ENCODE measurements at regions not wholly inside any gene's neighbourhood (a gene's known extent, or its start where the extent isn't known, plus 50 kb on each side); places are given as distances from the start of the nearest gene placed in this dataset.

DNA sequence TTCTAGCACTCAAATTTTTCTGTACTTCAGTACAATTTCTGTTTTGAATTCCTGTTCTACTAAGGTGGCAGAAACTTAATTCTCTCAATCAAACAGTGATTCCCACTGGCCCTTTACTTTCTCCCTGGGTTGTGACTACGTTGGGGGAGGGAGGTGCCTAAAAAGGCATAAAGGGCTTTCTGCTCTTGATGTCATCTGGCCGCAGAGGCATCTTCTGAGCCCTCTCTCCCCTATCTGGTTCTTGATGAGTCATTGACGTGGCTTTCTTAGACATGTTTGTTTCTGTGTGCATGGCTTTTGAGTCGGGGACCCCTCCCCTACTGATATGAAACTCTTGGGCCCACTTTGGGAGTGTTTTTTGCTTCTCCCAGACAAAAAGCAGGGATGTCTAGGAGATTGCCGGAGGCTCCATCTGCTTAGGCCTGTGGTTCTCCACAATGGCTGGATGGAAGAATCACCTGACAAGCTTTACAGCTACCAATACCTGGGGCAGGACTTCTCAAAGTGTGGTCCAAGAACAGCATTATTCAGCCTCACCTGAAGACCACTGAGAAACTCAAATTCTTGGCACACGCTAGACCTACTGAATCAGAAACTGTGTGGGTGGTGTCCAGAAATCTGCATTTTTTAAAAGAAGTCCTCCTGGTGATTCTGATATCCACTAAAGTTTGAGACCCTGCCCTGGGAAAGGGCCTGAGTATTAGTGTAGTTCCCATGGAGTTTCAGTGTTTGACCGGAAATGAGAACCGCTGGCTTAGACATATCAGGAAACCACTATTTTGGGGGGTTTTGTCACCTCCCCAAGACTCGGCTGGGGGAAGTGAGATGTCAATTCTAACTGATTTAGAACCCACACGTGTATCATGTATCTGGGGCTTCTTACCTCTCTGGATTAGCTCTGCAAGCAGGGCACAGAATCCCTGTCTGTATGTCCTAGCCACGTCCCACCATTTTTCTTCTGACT is 395.7 kb upstream of the PDE3A start:
- Histone ChIP-seq H3K4me3 (ENCODE audit: low read length) (no peak overlapping the region), H3K36me3 (ENCODE audit: insufficient read depth, low read length) (no peaks in the 10 kb centered on the region), H3K4me1 (ENCODE audit: insufficient read depth, low read length) (peaks cover 25% of the 10 kb centered on the region), H3K9me3 (ENCODE audit: insufficient read depth, low read depth, low read length) (no peaks in the 10 kb centered on the region), H3K27ac (ENCODE audit: low read depth, low read length) (no peak overlapping the region), H3K9ac (ENCODE audit: low read depth, low read length) (no peak overlapping the region), H3K27me3 (ENCODE audit: insufficient read depth, low read length) (no peaks in the 10 kb centered on the region)
- WGBS, result 86% methylated on average over 11 of the region's 11 CpGs

DNA sequence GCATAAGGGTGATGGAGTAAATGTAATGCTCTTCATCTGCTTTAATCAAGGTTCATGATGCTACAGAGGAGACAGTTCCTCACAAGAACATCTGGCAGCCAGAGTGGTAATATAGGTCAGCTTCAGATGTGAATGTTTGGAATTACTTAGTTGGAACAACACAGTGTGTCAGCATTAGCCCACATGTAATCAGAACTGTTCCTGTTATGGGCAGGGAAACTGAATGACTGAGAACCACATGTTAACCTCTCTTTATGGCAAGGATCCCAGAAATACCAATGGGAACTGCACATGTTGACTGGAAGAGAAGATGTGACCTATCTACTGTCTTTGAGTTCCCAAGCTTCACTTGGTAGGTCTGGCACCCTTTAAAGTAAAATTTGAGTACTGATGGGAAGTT is 390.1 kb upstream of the PDE3A start:
- H3K9ac ChIP-seq (ENCODE audit: low read depth, low read length), result no peak overlapping the region
- no peak overlapping the region for H3K4me3 ChIP-seq (ENCODE audit: low read length)
- no peaks in the 10 kb centered on the region for H3K27me3 ChIP-seq (ENCODE audit: insufficient read depth, low read length)
- no peak overlapping the region for H3K27ac ChIP-seq (ENCODE audit: low read depth, low read length)
- no peaks in the 10 kb centered on the region for H3K4me1 ChIP-seq (ENCODE audit: insufficient read depth, low read length)
- no peaks in the 10 kb centered on the region for H3K36me3 ChIP-seq (ENCODE audit: insufficient read depth, low read length)
- no peaks in the 10 kb centered on the region for H3K9me3 ChIP-seq (ENCODE audit: insufficient read depth, low read depth, low read length)

DNA sequence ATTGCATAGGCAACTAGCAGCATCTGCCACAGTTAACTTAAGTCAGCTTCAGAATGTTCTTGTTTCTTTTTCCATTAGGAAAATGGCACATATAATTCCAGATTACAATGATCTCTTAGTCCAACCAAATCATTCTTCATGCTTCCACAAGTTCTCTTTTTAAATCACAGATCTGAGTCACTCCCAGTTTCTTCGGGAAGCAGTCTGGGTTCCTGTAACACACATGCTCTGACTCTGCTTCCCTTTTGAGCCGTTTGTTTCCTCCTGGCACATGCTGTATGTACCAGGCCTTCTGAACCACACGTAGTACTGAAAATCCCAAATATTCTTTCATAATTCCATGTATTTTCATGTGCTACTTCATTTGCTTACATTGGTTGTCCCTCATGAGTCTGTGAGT is 388.8 kb upstream of the PDE3A start:
- Histone ChIP-seq H3K4me3 (ENCODE audit: low read length) (no peak overlapping the region), H3K36me3 (ENCODE audit: insufficient read depth, low read length) (no peaks in the 10 kb centered on the region), H3K27me3 (ENCODE audit: insufficient read depth, low read length) (no peaks in the 10 kb centered on the region), H3K9ac (ENCODE audit: low read depth, low read length) (no peak overlapping the region), H3K27ac (ENCODE audit: low read depth, low read length) (no peak overlapping the region), H3K4me1 (ENCODE audit: insufficient read depth, low read length) (no peaks in the 10 kb centered on the region), H3K9me3 (ENCODE audit: insufficient read depth, low read depth, low read length) (no peaks in the 10 kb centered on the region)
- 94% methylated on average over 3 of the region's 3 CpGs for WGBS

DNA sequence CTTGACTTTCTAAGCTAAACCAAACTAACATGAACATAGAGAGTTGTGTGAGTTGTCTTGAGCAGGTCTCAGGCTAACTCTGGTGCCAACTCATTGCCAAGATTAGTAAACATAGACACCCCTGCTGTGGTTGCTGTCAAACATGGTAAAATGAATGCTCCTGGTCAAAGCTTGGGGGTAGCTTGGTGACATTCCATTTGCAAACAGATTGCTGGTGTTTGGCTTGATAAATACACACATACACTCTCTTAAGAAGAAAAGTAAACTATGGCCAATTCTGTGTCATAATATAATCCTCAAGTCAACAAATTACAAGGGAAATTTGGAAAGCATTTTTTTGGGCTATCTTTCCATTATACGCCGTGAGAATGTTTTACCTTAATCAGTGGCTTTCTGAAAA is 386.4 kb upstream of the PDE3A start:
- Histone ChIP-seq H3K36me3 (ENCODE audit: insufficient read depth, low read length) (no peaks in the 10 kb centered on the region), H3K9me3 (ENCODE audit: insufficient read depth, low read depth, low read length) (no peaks in the 10 kb centered on the region), H3K4me3 (ENCODE audit: low read length) (no peak overlapping the region), H3K27me3 (ENCODE audit: insufficient read depth, low read length) (no peaks in the 10 kb centered on the region), H3K27ac (ENCODE audit: low read depth, low read length) (no peak overlapping the region), H3K9ac (ENCODE audit: low read depth, low read length) (no peak overlapping the region), H3K4me1 (ENCODE audit: insufficient read depth, low read length) (no peaks in the 10 kb centered on the region)
- 100% methylated on average over 2 of the region's 2 CpGs for WGBS

DNA sequence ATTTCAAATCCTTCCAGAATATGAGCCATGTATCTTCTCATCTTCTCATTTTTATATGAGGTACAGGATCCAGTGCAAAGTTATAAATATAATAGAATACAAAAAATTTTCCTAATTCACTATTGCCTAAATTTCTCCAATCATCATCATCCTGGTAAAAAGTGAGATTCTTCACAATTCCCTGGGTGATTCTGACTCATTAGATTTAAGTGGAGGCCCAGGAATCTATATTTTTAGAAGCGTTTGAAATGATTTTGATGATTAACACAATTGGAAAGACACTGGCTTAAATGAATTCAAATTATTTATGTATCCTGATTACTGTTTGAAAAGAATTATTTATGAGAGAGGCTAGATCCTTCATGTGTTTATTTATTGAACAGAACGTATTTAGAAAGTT is 380.3 kb upstream of the PDE3A start:
- Histone ChIP-seq H3K36me3 (ENCODE audit: insufficient read depth, low read length) (no peaks in the 10 kb centered on the region), H3K9me3 (ENCODE audit: insufficient read depth, low read depth, low read length) (no peaks in the 10 kb centered on the region), H3K27me3 (ENCODE audit: insufficient read depth, low read length) (no peaks in the 10 kb centered on the region), H3K4me3 (ENCODE audit: low read length) (no peak overlapping the region), H3K9ac (ENCODE audit: low read depth, low read length) (no peak overlapping the region), H3K4me1 (ENCODE audit: insufficient read depth, low read length) (no peaks in the 10 kb centered on the region), H3K27ac (ENCODE audit: low read depth, low read length) (no peak overlapping the region)
- WGBS, result 92% methylated on average over 2 of the region's 2 CpGs

DNA sequence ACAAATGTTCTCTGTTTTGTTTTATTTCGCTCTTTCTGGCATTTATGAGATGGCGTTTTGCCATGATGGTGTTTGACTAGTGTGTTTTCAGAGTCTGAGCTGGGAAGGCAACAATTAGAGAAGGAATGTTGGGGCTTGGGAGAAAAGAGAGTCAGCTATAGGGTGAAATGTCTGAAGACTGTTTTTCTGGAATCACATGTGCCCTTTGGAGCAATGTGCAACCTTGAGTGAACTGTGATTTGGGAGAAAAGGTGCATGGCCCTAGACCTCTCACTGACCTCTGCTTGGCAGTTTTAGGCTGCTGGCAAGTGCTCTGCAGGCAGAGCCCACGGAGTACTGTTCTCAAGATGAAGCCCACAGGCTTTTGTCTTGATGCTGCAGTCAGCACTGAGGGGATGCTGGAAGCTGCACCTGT is 379.9 kb upstream of the PDE3A start:
- no peak overlapping the region for H3K9ac ChIP-seq (ENCODE audit: low read depth, low read length)
- WGBS, result 87% methylated on average over 3 of the region's 3 CpGs
- no peaks in the 10 kb centered on the region for H3K4me1 ChIP-seq (ENCODE audit: insufficient read depth, low read length)
- H3K27me3 ChIP-seq (ENCODE audit: insufficient read depth, low read length), result no peaks in the 10 kb centered on the region
- H3K9me3 ChIP-seq (ENCODE audit: insufficient read depth, low read depth, low read length), result no peaks in the 10 kb centered on the region
- no peak overlapping the region for H3K4me3 ChIP-seq (ENCODE audit: low read length)
- H3K27ac ChIP-seq (ENCODE audit: low read depth, low read length), result no peak overlapping the region
- no peaks in the 10 kb centered on the region for H3K36me3 ChIP-seq (ENCODE audit: insufficient read depth, low read length)

DNA sequence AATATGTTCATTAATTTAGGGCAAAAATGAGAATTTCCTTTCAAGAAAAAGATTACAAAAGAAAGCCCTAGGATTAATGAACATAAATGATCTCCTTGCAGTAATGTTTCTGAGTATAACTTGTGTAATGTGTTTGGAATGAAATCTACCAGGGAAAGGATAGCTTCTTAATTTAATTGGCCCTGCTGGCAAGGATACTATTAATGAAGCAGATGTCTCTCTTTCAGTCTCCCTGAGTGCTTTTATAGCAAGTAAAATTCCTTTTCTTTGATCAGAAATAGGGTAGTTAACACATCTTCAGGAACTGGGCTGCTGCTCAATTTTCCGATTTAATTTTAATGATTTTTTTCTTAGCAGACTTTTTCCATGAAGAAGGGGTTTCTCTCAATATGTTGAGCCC is 379.4 kb upstream of the PDE3A start:
- Histone ChIP-seq H3K27me3 (ENCODE audit: insufficient read depth, low read length) (no peaks in the 10 kb centered on the region), H3K9me3 (ENCODE audit: insufficient read depth, low read depth, low read length) (no peaks in the 10 kb centered on the region), H3K27ac (ENCODE audit: low read depth, low read length) (no peak overlapping the region), H3K9ac (ENCODE audit: low read depth, low read length) (no peak overlapping the region), H3K4me1 (ENCODE audit: insufficient read depth, low read length) (no peaks in the 10 kb centered on the region), H3K4me3 (ENCODE audit: low read length) (no peak overlapping the region), H3K36me3 (ENCODE audit: insufficient read depth, low read length) (no peaks in the 10 kb centered on the region)
- WGBS, result 100% methylated on average over 1 of the region's 1 CpG

DNA sequence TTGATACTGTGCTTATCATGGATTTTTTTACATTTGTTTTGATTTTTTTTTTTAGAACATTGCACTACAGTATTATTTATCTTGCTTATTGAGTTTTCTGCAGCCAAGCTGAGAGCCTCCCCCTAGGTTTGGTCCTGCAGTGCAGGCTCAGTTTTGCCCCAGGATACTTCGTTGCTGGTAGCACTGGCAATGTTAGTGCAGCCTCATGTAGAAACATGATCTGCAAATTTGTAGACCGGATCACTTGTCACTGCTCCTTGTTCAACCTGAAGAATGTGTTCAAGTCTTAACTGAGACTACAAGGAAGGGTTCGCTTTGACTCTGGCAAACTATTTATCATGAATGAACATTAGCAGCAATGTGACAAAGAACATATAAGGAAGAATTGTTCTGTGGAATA is 377.2 kb upstream of the PDE3A start:
- no peak overlapping the region for H3K4me3 ChIP-seq (ENCODE audit: low read length)
- H3K4me1 ChIP-seq (ENCODE audit: insufficient read depth, low read length), result no peaks in the 10 kb centered on the region
- no peak overlapping the region for H3K9ac ChIP-seq (ENCODE audit: low read depth, low read length)
- H3K27me3 ChIP-seq (ENCODE audit: insufficient read depth, low read length), result no peaks in the 10 kb centered on the region
- WGBS, result 89% methylated on average over 3 of the region's 3 CpGs
- no peak overlapping the region for H3K27ac ChIP-seq (ENCODE audit: low read depth, low read length)
- no peaks in the 10 kb centered on the region for H3K36me3 ChIP-seq (ENCODE audit: insufficient read depth, low read length)
- no peaks in the 10 kb centered on the region for H3K9me3 ChIP-seq (ENCODE audit: insufficient read depth, low read depth, low read length)

DNA sequence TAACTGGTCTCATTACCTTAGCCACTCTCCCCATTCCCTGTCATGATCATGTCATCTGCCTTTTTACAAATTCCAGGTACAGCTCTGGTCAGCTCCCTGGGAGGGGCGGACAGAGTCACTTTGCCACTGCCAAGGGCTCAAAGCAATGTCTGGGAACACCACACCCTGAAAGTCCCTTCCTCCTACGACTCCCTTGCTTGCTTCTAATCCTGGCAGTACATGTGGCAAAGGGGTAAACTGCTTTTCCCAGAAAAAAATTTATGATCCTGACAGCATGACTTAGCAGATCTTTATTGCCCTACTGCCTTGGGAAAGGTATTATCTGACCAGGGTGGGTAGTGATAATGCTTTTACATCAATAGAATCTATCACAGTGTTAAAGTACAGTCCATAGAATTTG is 376.0 kb upstream of the PDE3A start:
- no peaks in the 10 kb centered on the region for H3K4me1 ChIP-seq (ENCODE audit: insufficient read depth, low read length)
- WGBS, result 91% methylated on average over 2 of the region's 2 CpGs
- H3K27me3 ChIP-seq (ENCODE audit: insufficient read depth, low read length), result no peaks in the 10 kb centered on the region
- no peak overlapping the region for H3K27ac ChIP-seq (ENCODE audit: low read depth, low read length)
- H3K9ac ChIP-seq (ENCODE audit: low read depth, low read length), result no peak overlapping the region
- H3K9me3 ChIP-seq (ENCODE audit: insufficient read depth, low read depth, low read length), result no peaks in the 10 kb centered on the region
- H3K4me3 ChIP-seq (ENCODE audit: low read length), result no peak overlapping the region
- H3K36me3 ChIP-seq (ENCODE audit: insufficient read depth, low read length), result no peaks in the 10 kb centered on the region

DNA sequence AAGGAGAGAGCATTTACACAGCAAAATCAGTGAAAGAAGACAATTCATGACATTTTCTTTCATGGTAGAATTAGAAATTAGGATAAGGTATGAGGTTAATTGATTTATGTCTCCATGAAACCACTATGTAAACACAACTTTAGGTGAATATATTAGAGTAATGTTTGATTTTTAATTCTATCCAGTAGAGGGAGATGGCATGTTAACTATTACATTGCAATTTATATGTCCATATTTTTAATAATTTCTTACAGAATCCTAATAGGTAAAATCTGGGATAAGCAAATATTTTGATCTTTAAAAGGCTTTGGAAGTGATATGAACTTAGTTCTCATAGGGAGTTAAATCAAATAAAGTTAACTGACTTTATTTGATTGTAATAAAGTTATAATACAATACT is 373.4 kb upstream of the PDE3A start:
- Histone ChIP-seq H3K27ac (ENCODE audit: low read depth, low read length) (no peak overlapping the region), H3K36me3 (ENCODE audit: insufficient read depth, low read length) (no peaks in the 10 kb centered on the region), H3K27me3 (ENCODE audit: insufficient read depth, low read length) (no peaks in the 10 kb centered on the region), H3K9me3 (ENCODE audit: insufficient read depth, low read depth, low read length) (no peaks in the 10 kb centered on the region), H3K4me3 (ENCODE audit: low read length) (no peak overlapping the region), H3K4me1 (ENCODE audit: insufficient read depth, low read length) (no peaks in the 10 kb centered on the region), H3K9ac (ENCODE audit: low read depth, low read length) (no peak overlapping the region)

DNA sequence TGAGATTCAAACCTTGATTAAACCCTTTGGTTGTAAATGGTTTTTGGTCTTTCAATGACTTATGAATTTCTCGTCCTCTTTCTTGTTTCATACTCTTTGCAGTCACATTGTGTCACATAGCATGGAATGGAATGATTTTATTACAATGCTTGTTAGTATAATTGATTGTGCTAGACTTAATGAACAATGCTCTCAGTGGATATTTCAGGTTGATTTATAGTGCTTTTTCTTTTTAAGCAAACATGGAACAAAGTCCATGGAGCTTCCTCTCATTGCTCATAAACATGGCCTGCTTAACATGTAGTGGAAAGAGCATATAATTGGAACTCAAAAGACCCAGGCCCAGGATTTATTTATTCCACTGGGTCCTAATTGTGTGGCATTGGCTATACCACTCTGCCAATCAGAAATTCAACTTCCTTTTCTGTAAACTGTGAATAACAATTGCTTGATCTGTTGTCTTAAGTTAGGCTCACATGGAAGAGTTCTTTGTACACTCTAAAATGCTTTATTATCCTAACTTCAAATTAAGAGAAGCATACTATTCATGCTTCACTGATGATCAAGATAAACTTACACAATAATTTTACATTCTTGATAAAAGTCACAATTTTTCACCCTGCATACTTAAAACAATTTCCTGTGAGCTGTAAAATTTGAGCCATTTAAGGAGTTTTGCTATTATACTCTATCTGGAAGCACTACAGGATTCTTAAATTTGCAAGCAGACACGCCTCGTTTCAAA is 370.5 kb upstream of the PDE3A start:
- WGBS, result 90% methylated on average over 3 of the region's 3 CpGs
- H3K36me3 ChIP-seq (ENCODE audit: insufficient read depth, low read length), result no peaks in the 10 kb centered on the region
- 0 out of 2 replicates have a peak, but pooled peaks cover 6% of the 10 kb centered on the region for H3K4me1 ChIP-seq (ENCODE audit: insufficient read depth, low read length)
- H3K27me3 ChIP-seq (ENCODE audit: insufficient read depth, low read length), result no peaks in the 10 kb centered on the region
- no peak overlapping the region for H3K9ac ChIP-seq (ENCODE audit: low read depth, low read length)
- H3K27ac ChIP-seq (ENCODE audit: low read depth, low read length), result no peak overlapping the region
- no peaks in the 10 kb centered on the region for H3K9me3 ChIP-seq (ENCODE audit: insufficient read depth, low read depth, low read length)
- no peak overlapping the region for H3K4me3 ChIP-seq (ENCODE audit: low read length)

Data from HUES64 (cell line).